ENCODE measurements at regions not wholly inside any gene's neighbourhood (a gene's known extent, or its start where the extent isn't known, plus 50 kb on each side); places are given as distances from the start of the nearest gene placed in this dataset.

- H3K4me1 ChIP-seq = peaks cover 6% of the 10 kb centered on the region; the same call in 1 of the 3 replicates
- POLR2A ChIA-PET = no interaction called here
- WGBS (ENCODE audit: missing lambda C conversion rate) = 62% methylated on average over 23 of the region's 30 CpGs
- FAIRE-seq = no peak
- no peak overlapping the region for H3K4me2 ChIP-seq
- H3K4me3 ChIP-seq = no peak overlapping the region
- no peak overlapping the region for H3K27ac ChIP-seq
- ATAC-seq = peak in 1 of 2 experiments; percentile 36; a peak in 3 of 6 replicates
- no peaks in the 10 kb centered on the region for H3K9me3 ChIP-seq
- no peak for TF ChIP-seq SREBF2 (IDR thresholded peaks at IDR 0.05)
- CTCF ChIA-PET = no interaction called here
- peak; percentile 10 to 38 for DNase-seq (ENCODE audit: low read depth in 1 of 2, low spot score in 1 of 2)
Measured at GRCh38 chr4:1541449-1542225, 135.4 kb upstream of the NKX1-1 start.

DNA sequence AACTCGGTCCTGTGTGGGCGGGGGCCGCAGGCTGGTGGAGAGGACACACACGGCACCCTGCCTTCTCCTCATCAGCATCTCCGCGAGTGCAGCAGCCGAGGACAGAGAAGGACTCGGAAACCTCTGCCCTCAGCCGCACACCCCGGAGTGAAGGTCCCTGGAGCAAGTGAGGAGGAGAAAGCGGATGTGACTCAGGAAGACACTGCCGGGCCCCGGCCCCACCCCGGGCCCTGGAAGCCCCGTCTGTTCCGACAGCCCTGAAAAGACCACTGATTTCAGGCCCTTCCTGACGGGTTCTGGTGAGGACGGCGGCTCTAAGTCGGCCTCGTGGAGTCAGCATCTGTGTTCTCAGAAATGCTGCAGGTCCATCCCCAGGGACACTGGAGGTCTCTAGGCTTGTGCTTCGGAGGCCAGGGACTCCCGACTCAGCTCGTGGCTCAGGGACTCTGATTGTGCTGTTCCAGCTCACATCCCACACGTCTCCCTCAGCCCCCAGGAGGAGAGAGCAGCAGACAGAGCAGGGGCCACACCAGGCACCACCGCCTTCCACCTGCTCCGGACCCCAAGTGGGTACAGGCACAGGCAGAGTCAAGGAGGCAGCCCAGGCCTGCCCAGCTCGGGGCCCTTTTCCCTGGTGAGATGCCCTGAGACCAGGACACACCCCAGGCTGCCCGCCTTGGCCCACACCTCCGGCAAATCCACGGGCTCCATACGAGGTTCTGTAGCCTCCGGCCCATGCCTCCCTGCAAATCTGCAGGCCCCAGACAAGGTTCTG lies 134.5 kb upstream of the NKX1-1 start:
- no peak overlapping the region for H3K4me2 ChIP-seq
- ATAC-seq = peak in 1 of 2 experiments; percentile 15; a peak in 2 of 6 replicates
- ChIA-PET CTCF (no interaction called here), POLR2A (no interaction called here)
- H3K27ac ChIP-seq = no peak overlapping the region
- DNase-seq (ENCODE audit: low read depth in 1 of 2, low spot score in 1 of 2) = no peak
- no peak overlapping the region for H3K4me3 ChIP-seq
- peaks cover 6% of the 10 kb centered on the region; the same call in 1 of the 3 replicates for H3K4me1 ChIP-seq
- H3K9me3 ChIP-seq = no peaks in the 10 kb centered on the region
- WGBS (ENCODE audit: missing lambda C conversion rate) = 72% methylated on average over 24 of the region's 33 CpGs
- TF ChIP-seq HES2 (IDR thresholded peaks at IDR 0.05) (no peak), MYC (IDR thresholded peaks at IDR 0.05; ENCODE audit: borderline replicate concordance, low read length) (no peak), HEYL (CRISPR knock-in tag; IDR thresholded peaks at IDR 0.05) (no peak), MAZ (IDR thresholded peaks at IDR 0.05; ENCODE audit: borderline replicate concordance, low read depth, low read length) (no peak), HOXA7 (CRISPR knock-in tag; IDR thresholded peaks at IDR 0.05) (no peak), POLR2AphosphoS2 (conservative IDR thresholded peaks at IDR 0.05; ENCODE audit: low read length) (no peak), JUNB (IDR thresholded peaks at IDR 0.05) (no peak), RNF2 (IDR thresholded peaks at IDR 0.05; ENCODE audit: borderline replicate concordance, low read depth) (no peak), GATA3 (IDR thresholded peaks at IDR 0.05; ENCODE audit: borderline replicate concordance) (no peak), USF2 (IDR thresholded peaks at IDR 0.05) (no peak), NFE2L2 (conservative IDR thresholded peaks at IDR 0.05; ENCODE audit: low read length) (no peak), HOXB5 (CRISPR knock-in tag; IDR thresholded peaks at IDR 0.05) (no peak), EHMT2 (IDR thresholded peaks at IDR 0.05; ENCODE audit: low read depth) (no peak), MAX (IDR thresholded peaks at IDR 0.05) (no peak), CBX2 (IDR thresholded peaks at IDR 0.05; ENCODE audit: borderline replicate concordance, low read depth) (no peak), EHF (CRISPR knock-in tag; IDR thresholded peaks at IDR 0.05) (no peak)
- TF ChIP-seq, protein P1, sequence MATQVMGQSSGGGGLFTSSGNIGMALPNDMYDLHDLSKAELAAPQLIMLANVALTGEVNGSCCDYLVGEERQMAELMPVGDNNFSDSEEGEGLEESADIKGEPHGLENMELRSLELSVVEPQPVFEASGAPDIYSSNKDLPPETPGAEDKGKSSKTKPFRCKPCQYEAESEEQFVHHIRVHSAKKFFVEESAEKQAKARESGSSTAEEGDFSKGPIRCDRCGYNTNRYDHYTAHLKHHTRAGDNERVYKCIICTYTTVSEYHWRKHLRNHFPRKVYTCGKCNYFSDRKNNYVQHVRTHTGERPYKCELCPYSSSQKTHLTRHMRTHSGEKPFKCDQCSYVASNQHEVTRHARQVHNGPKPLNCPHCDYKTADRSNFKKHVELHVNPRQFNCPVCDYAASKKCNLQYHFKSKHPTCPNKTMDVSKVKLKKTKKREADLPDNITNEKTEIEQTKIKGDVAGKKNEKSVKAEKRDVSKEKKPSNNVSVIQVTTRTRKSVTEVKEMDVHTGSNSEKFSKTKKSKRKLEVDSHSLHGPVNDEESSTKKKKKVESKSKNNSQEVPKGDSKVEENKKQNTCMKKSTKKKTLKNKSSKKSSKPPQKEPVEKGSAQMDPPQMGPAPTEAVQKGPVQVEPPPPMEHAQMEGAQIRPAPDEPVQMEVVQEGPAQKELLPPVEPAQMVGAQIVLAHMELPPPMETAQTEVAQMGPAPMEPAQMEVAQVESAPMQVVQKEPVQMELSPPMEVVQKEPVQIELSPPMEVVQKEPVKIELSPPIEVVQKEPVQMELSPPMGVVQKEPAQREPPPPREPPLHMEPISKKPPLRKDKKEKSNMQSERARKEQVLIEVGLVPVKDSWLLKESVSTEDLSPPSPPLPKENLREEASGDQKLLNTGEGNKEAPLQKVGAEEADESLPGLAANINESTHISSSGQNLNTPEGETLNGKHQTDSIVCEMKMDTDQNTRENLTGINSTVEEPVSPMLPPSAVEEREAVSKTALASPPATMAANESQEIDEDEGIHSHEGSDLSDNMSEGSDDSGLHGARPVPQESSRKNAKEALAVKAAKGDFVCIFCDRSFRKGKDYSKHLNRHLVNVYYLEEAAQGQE (IDR thresholded peaks at IDR 0.05) = no peak
- no peak for FAIRE-seq

Measured in A549 (cell line).